ENCODE measurements at regions not wholly inside any gene's neighbourhood (a gene's known extent, or its start where the extent isn't known, plus 50 kb on each side); places are given as distances from the start of the nearest gene placed in this dataset.

GRCh38 chr9:79060766-79061165, 511.0 kb upstream of the TLE4 start:
- TF ChIP-seq, protein P1, sequence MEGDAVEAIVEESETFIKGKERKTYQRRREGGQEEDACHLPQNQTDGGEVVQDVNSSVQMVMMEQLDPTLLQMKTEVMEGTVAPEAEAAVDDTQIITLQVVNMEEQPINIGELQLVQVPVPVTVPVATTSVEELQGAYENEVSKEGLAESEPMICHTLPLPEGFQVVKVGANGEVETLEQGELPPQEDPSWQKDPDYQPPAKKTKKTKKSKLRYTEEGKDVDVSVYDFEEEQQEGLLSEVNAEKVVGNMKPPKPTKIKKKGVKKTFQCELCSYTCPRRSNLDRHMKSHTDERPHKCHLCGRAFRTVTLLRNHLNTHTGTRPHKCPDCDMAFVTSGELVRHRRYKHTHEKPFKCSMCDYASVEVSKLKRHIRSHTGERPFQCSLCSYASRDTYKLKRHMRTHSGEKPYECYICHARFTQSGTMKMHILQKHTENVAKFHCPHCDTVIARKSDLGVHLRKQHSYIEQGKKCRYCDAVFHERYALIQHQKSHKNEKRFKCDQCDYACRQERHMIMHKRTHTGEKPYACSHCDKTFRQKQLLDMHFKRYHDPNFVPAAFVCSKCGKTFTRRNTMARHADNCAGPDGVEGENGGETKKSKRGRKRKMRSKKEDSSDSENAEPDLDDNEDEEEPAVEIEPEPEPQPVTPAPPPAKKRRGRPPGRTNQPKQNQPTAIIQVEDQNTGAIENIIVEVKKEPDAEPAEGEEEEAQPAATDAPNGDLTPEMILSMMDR (IDR thresholded peaks at IDR 0.05; ENCODE audit: insufficient read depth, low read length), result no peak
- no peak for DNase-seq (ENCODE audit: low read depth)
- no peak overlapping the region for H3K4me3 ChIP-seq (ENCODE audit: low read depth, low read length)

- no peak for DNase-seq (ENCODE audit: low read depth)
- TF ChIP-seq, protein P1 (IDR thresholded peaks at IDR 0.05; ENCODE audit: insufficient read depth, low read length), result no peak
- no peak overlapping the region for H3K4me3 ChIP-seq (ENCODE audit: low read depth, low read length)
Measured at GRCh38 chr9:79061752-79062616, 509.8 kb upstream of the TLE4 start.

DNA sequence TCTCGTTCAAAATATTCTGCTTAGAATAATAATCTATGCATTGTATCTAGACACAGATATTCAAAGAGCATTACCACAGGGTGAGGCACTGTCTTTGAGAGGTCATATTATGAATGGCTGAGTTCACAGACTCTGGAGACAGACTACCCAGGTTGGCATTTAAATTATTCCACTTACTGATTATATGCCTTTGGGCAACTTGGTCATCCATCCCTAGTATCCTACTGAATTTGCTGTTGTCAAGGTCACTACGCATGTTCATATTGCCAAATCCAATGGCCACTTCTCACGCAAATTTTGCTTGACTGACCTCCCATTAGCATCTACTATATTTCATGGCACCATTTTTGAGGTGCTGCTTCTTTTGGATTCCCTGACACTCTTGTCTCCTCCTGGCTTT, 498.6 kb upstream of the TLE4 start:
- no peak overlapping the region for H3K4me3 ChIP-seq (ENCODE audit: low read depth, low read length)
- DNase-seq (ENCODE audit: low read depth), result no peak
- TF ChIP-seq, protein P1 (IDR thresholded peaks at IDR 0.05; ENCODE audit: insufficient read depth, low read length), result no peak

DNA sequence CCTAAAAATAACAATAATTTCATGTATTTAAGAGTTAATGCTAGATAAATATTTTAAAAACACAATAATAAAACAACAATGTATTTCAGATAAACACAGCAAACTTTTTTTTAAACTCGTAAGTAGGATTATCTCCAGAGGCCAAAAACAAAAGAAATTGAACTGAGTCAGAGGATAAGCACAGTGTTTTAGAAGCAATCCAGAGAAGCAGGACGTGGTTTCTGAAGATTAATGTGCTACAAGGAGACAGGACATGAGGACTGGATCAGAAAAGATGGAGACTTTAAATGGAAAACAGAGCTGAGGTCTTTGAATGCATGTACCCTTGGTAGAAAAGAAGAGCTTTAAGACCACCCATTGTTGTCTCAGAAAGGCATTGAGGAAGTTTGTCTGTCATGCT, 491.2 kb upstream of the TLE4 start:
- H3K4me3 ChIP-seq (ENCODE audit: low read depth, low read length), result no peak overlapping the region
- TF ChIP-seq, protein P1 (IDR thresholded peaks at IDR 0.05; ENCODE audit: insufficient read depth, low read length), result no peak
- no peak for DNase-seq (ENCODE audit: low read depth)

- no peak for DNase-seq (ENCODE audit: low read depth)
- no peak overlapping the region for H3K4me3 ChIP-seq (ENCODE audit: low read depth, low read length)
- TF ChIP-seq, protein P1 (IDR thresholded peaks at IDR 0.05; ENCODE audit: insufficient read depth, low read length), result no peak
Measured at GRCh38 chr9:79083621-79084020, 488.1 kb upstream of the TLE4 start.

- no peak for DNase-seq (ENCODE audit: low read depth)
- H3K4me3 ChIP-seq (ENCODE audit: low read depth, low read length), result no peak overlapping the region
- TF ChIP-seq, protein P1 (IDR thresholded peaks at IDR 0.05; ENCODE audit: insufficient read depth, low read length), result no peak
Measured at GRCh38 chr9:79087133-79087532, 484.6 kb upstream of the TLE4 start.

All from fibroblast of the aortic adventitia (primary cell).